Skeletal muscle tissue (tissue), 3 donors: ENCODE measurements at regions not wholly inside any gene's neighbourhood (a gene's known extent, or its start where the extent isn't known, plus 50 kb on each side); places are given as distances from the start of the nearest gene placed in this dataset.

Source experiments
- H3K27ac ChIP-seq: one replicate; pipeline ENCODE4 v1.7.0; 2013; ENCODE audit warnings: mild to moderate bottlenecking, low read depth, low read length, inconsistent platforms
- H3K27me3 ChIP-seq, 3 donors: one replicate each; pipeline ENCODE4 v1.7.0; 2013; ENCODE audit warnings: low read length in 3 of 3; ENCODE audit not compliant: control insufficient read depth in 3 of 3, insufficient read depth in 3 of 3
- H3K36me3 ChIP-seq, 3 donors: one replicate each; pipeline ENCODE4 v1.7.0; 2013; ENCODE audit warnings: low read length in 3 of 3; ENCODE audit not compliant: control insufficient read depth in 3 of 3, insufficient read depth in 3 of 3
- H3K4me1 ChIP-seq, 3 donors: one replicate each; pipeline ENCODE4 v1.7.0; 2013; ENCODE audit warnings: low read length in 3 of 3, mild to moderate bottlenecking in 3 of 3; ENCODE audit not compliant: control insufficient read depth in 3 of 3, insufficient read depth in 3 of 3
- H3K4me3 ChIP-seq, 3 donors: one replicate each; pipeline ENCODE4 v1.7.0; 2013; ENCODE audit warnings: low read length in 3 of 3
- H3K9ac ChIP-seq, 3 donors: one replicate each; pipeline ENCODE4 v1.7.0; 2013; ENCODE audit warnings: low read length in 3 of 3, mild to moderate bottlenecking in 3 of 3, moderate library complexity in 2 of 3, low read depth in 1 of 3
- H3K9me3 ChIP-seq, 3 donors: one replicate each; pipeline ENCODE4 v1.7.0; 2013; ENCODE audit warnings: low read length in 3 of 3; ENCODE audit not compliant: control insufficient read depth in 3 of 3
- donor health status: Osteomylitis.

DNA sequence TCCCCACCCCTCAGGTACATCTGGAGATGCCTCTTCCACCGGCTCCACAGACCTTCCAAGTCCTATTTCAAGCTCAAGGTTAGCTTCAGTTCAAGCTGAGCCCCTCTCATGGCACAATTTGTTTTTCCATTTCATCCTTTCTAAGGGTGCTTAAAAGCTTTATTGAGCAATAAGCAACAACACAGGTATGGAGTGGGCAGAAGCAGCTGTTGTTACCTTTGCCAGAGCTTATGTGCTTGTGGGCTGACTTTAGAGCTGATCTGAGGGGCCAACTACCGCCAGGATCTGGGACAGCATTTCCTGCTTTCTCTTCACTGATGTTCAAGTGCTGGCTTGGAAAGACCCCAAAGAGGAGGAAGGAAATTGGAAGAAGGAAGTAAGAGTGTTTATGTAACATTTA lies 140.0 kb upstream of the KLHL25 start:
- Histone ChIP-seq H3K27ac (no peak overlapping the region), H3K27me3 (no peaks in the 10 kb centered on the region), H3K4me3 (no peak overlapping the region), H3K9ac (no peak overlapping the region), H3K9me3 (no peaks in the 10 kb centered on the region), H3K4me1 (no peaks in the 10 kb centered on the region), H3K36me3 (no peaks in the 10 kb centered on the region)

DNA sequence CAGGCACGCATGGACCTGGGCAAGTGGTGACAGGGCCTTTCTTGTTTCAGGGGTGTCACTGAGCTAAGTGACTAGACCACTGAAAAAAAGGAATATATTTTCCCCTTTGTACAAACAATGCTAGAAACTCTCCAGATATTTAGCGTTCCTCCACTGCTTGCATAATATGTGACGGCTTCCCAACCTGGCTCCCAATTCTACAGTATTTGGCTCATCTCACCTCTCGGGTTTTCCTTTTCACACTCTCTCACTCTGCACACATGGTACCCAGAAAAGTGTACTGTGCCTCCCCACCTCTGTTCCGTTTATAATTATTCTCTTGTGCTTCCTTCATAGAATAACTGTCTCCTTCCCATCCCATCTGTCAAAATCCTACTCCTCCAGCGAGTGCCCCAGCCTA lies 140.5 kb upstream of the KLHL25 start:
- no peak overlapping the region for H3K4me3 ChIP-seq
- no peak overlapping the region for H3K27ac ChIP-seq
- H3K9ac ChIP-seq, result no peak overlapping the region
- no peaks in the 10 kb centered on the region for H3K9me3 ChIP-seq
- no peaks in the 10 kb centered on the region for H3K4me1 ChIP-seq
- no peaks in the 10 kb centered on the region for H3K27me3 ChIP-seq
- no peaks in the 10 kb centered on the region for H3K36me3 ChIP-seq

DNA sequence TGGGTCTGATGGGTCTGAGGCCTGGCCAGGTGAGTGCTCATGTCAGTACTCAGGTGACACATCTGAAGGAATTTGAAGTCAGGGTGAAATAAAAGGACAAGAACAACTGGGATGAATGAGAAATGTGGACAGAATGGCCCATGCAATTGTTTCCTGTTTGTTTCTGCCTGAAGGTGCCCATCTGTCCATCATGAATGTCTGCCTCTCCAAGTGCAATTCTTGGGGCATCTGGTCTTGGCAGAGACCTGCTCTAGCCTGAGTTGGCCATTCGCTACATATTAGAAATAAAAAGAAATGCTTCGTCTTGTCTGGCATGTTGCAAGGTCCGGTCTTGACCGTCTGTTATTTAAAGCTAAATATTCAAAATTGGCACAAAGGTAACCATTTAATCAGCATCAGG lies 142.0 kb upstream of the AGBL1 start:
- H3K27me3 ChIP-seq, result no peaks in the 10 kb centered on the region
- H3K4me3 ChIP-seq, result no peak overlapping the region
- H3K9ac ChIP-seq, result no peak overlapping the region
- H3K27ac ChIP-seq, result no peak overlapping the region
- no peaks in the 10 kb centered on the region for H3K36me3 ChIP-seq
- peaks cover 0 to 8% (median 2%) of the 10 kb centered on the region in 3 donors for H3K4me1 ChIP-seq
- no peaks in the 10 kb centered on the region for H3K9me3 ChIP-seq

GRCh38 chr15:85941186-85941855 lies 138.3 kb upstream of the AGBL1 start:
- Histone ChIP-seq H3K4me3 (no peak overlapping the region), H3K9me3 (no peaks in the 10 kb centered on the region), H3K27me3 (no peaks in the 10 kb centered on the region), H3K9ac (no peak overlapping the region), H3K27ac (peak overlapping the region; percentile 41), H3K4me1 (peaks cover 0 to 8% (median 2%) of the 10 kb centered on the region in 3 donors), H3K36me3 (no peaks in the 10 kb centered on the region)

GRCh38 chr15:85942632-85943031 lies 137.0 kb upstream of the AGBL1 start:
- Histone ChIP-seq H3K27ac (no peak overlapping the region), H3K9ac (no peak overlapping the region), H3K4me1 (peaks cover 0 to 8% (median 2%) of the 10 kb centered on the region in 3 donors), H3K27me3 (no peaks in the 10 kb centered on the region), H3K36me3 (no peaks in the 10 kb centered on the region), H3K4me3 (no peak overlapping the region), H3K9me3 (no peaks in the 10 kb centered on the region)

DNA sequence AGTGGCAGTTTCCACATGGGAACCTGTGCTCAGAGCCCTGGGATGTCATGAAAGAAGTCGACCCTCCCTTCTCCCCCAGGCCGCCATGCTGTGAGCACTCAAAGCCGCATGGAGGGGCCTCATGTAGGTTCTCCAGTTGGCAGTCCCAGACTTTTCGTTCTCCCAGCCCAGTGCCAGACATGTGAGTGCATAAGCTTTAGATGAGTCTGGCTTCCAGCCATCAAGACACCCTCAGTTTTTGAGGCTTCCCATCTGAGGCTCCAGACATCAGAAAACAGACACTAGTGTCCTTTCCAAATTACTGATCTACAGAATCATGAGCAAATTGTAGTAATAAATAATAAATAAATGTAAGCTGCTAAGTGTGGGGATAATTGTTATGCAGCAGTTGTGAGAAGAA lies 136.5 kb upstream of the AGBL1 start:
- H3K4me3 ChIP-seq, result no peak overlapping the region
- no peaks in the 10 kb centered on the region for H3K9me3 ChIP-seq
- H3K27ac ChIP-seq, result no peak overlapping the region

DNA sequence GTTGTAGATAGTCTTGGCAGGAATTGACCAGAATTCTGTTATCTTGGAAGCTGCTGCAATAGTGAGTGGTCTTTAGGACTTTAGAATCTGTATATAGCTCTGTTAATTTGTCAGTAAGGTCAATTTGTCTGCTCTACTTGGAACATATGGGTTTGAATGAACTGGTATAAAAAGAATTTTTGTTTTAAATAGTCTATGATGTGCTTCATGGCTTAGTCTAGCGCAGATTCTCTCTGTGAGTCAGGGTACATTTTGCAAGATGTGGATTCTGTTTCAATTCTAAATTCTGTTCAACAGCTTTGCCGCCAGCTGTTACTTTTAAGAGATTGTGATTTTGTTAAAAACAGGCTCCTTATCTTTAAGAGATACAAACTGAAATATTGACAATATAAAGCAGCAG lies 135.9 kb upstream of the AGBL1 start:
- no peaks in the 10 kb centered on the region for H3K9me3 ChIP-seq
- peaks cover 0 to 8% (median 2%) of the 10 kb centered on the region in 3 donors for H3K4me1 ChIP-seq
- no peak overlapping the region for H3K9ac ChIP-seq
- H3K36me3 ChIP-seq, result no peaks in the 10 kb centered on the region
- H3K27me3 ChIP-seq, result no peaks in the 10 kb centered on the region
- H3K4me3 ChIP-seq, result no peak overlapping the region
- H3K27ac ChIP-seq, result no peak overlapping the region

More for the DNA sequence above, 136.5 kb upstream of the AGBL1 start:
- Histone ChIP-seq H3K4me1 (peaks cover 0 to 8% (median 2%) of the 10 kb centered on the region in 3 donors), H3K36me3 (no peaks in the 10 kb centered on the region), H3K27me3 (no peaks in the 10 kb centered on the region), H3K9ac (no peak overlapping the region)

GRCh38 chr15:85947021-85947420 lies 132.7 kb upstream of the AGBL1 start:
- H3K9ac ChIP-seq, result no peak overlapping the region
- H3K4me1 ChIP-seq, result peaks cover 11 to 22% (median 17%) of the 10 kb centered on the region in 3 donors
- H3K4me3 ChIP-seq, result no peak overlapping the region
- no peaks in the 10 kb centered on the region for H3K27me3 ChIP-seq
- no peak overlapping the region for H3K27ac ChIP-seq
- H3K9me3 ChIP-seq, result no peaks in the 10 kb centered on the region
- H3K36me3 ChIP-seq, result no peaks in the 10 kb centered on the region

GRCh38 chr15:85947936-85948335 lies 131.7 kb upstream of the AGBL1 start:
- H3K4me3 ChIP-seq, result no peak overlapping the region
- H3K4me1 ChIP-seq, result peaks cover 11 to 22% (median 17%) of the 10 kb centered on the region in 3 donors
- no peak overlapping the region for H3K27ac ChIP-seq
- no peaks in the 10 kb centered on the region for H3K27me3 ChIP-seq
- H3K9ac ChIP-seq, result no peak overlapping the region
- no peaks in the 10 kb centered on the region for H3K9me3 ChIP-seq
- no peaks in the 10 kb centered on the region for H3K36me3 ChIP-seq

DNA sequence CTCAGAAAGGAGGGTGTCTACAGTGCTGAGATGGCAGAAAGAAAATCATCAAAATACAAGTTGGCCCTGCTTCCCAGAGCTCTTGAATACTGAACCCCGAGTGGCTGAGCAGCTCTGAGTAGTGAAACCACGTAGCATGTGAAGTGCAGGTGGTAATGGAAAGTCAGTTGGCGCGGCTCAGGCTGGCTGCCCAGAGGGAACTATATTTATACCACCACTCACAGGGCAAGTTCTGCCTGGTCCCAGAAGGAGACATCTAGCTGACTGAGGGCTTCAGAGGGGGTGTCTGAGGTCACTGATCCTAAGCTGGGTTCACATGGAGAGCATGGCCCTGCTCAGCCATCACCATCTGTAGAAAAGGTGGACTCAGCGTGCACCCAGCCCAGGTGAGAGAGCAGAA lies 129.6 kb upstream of the AGBL1 start:
- Histone ChIP-seq H3K9ac (peak overlapping the region in 1 of 3 donors; percentile 4), H3K27ac (peak overlapping the region; percentile 80), H3K36me3 (no peaks in the 10 kb centered on the region)

More for the DNA sequence above, 129.6 kb upstream of the AGBL1 start:
- H3K4me3 ChIP-seq, result peak overlapping the region in 2 of 3 donors; percentile 0 to 39
- peaks cover 11 to 22% (median 17%) of the 10 kb centered on the region in 3 donors for H3K4me1 ChIP-seq
- H3K27me3 ChIP-seq, result no peaks in the 10 kb centered on the region
- H3K9me3 ChIP-seq, result no peaks in the 10 kb centered on the region
